ENCODE measurements at regions not wholly inside any gene's neighbourhood (a gene's known extent, or its start where the extent isn't known, plus 50 kb on each side); places are given as distances from the start of the nearest gene placed in this dataset.

DNA sequence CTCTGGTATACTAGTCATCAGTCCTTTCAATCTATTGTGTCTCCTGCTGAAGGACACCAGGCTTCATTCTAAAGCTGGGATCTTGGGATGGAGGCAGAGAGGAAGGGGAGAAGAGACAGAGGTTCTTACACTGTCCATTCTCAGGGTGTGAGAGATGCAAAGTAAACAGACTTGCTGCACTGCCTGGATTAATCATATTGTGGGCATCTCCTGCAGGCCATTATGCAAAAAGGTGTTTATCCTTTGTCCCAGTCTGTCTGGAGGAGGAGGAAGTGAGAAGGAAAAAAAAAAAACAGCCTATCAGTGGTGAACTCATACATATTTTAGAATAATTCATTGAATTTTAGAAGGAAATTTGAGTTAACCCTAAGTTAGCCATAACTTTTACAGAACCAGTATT is 92.9 kb upstream of the TNPO1 start:
- H3K9ac ChIP-seq (ENCODE audit: extremely low read depth, insufficient read length, low read length), result no peak overlapping the region
- no peak overlapping the region for H2BK120ac ChIP-seq (ENCODE audit: low read depth, low read length, poor library complexity, severe bottlenecking)
- H2BK15ac ChIP-seq (ENCODE audit: low read depth, low read length), result no peak overlapping the region
- Mint-ChIP-seq H3K27ac (no peak overlapping the region; a peak in 1 of 7 replicates), H3K9me3 (peaks cover 7% of the 10 kb centered on the region in 2 experiments), H3K4me3 (no peak overlapping the region), H3K27me3 (ENCODE audit: low read depth) (no peaks in the 10 kb centered on the region), H3K36me3 (ENCODE audit: insufficient read depth in 1 of 3, low read depth in 3 of 3) (peaks cover 0 to 7% (median 0%) of the 10 kb centered on the region in 3 experiments; a peak in 3 of 7 replicates), H3K4me1 (peaks cover 2 to 3% of the 10 kb centered on the region in 2 experiments; a peak in 2 of 4 replicates)
- H3K27ac ChIP-seq (ENCODE audit: insufficient read length, low read depth, low read length), result no peak overlapping the region
- H3K9me3 ChIP-seq (ENCODE audit: control insufficient read depth, low read depth, low read length), result no peaks in the 10 kb centered on the region
- no peak for DNase-seq
- no peaks in the 10 kb centered on the region for H3K79me2 ChIP-seq (ENCODE audit: insufficient read depth, low read length)
- H3K18ac ChIP-seq (ENCODE audit: insufficient read length, low read depth, low read length), result no peak overlapping the region
- no peak overlapping the region for H2AFZ ChIP-seq (ENCODE audit: low read length)
- TF ChIP-seq, protein P1, sequence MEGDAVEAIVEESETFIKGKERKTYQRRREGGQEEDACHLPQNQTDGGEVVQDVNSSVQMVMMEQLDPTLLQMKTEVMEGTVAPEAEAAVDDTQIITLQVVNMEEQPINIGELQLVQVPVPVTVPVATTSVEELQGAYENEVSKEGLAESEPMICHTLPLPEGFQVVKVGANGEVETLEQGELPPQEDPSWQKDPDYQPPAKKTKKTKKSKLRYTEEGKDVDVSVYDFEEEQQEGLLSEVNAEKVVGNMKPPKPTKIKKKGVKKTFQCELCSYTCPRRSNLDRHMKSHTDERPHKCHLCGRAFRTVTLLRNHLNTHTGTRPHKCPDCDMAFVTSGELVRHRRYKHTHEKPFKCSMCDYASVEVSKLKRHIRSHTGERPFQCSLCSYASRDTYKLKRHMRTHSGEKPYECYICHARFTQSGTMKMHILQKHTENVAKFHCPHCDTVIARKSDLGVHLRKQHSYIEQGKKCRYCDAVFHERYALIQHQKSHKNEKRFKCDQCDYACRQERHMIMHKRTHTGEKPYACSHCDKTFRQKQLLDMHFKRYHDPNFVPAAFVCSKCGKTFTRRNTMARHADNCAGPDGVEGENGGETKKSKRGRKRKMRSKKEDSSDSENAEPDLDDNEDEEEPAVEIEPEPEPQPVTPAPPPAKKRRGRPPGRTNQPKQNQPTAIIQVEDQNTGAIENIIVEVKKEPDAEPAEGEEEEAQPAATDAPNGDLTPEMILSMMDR (conservative IDR thresholded peaks at IDR 0.05), result no peak
- H3K4me1 ChIP-seq (ENCODE audit: insufficient read depth, low read length), result no peaks in the 10 kb centered on the region
- H2BK12ac ChIP-seq (ENCODE audit: insufficient read length, low read depth, low read length), result no peak overlapping the region
- H3K4me2 ChIP-seq (ENCODE audit: insufficient read depth, insufficient read length, low read length), result no peak overlapping the region
- no peak overlapping the region for H3K56ac ChIP-seq (ENCODE audit: insufficient read length, low read depth, low read length)
- H4K20me1 ChIP-seq (ENCODE audit: control insufficient read depth, insufficient read depth, insufficient read length), result no peaks in the 10 kb centered on the region
- H4K8ac ChIP-seq (replicated peaks; ENCODE audit: insufficient read length, low read depth, low read length), result no peak overlapping the region
- no peaks in the 10 kb centered on the region for H3K27me3 ChIP-seq (ENCODE audit: insufficient read depth, low read length)
- H3K14ac ChIP-seq (ENCODE audit: insufficient read depth, low read length), result no peak overlapping the region
- H3K23me2 ChIP-seq (ENCODE audit: insufficient read length, low read depth, low read length, poor library complexity, severe bottlenecking), result no peaks in the 10 kb centered on the region
- H3T11ph ChIP-seq (ENCODE audit: low read length), result no peak overlapping the region
- no peak overlapping the region for H4K5ac ChIP-seq (ENCODE audit: insufficient read length, low read depth, low read length)
- no peak overlapping the region for H3K23ac ChIP-seq (ENCODE audit: insufficient read length, low read depth, low read length)
- no peak overlapping the region for H2BK5ac ChIP-seq (ENCODE audit: insufficient read length, low read length)
- no peak overlapping the region for H4K91ac ChIP-seq (ENCODE audit: insufficient read length, low read depth, low read length)
- H3K4ac ChIP-seq (ENCODE audit: low read depth, low read length), result no peak overlapping the region
- no peaks in the 10 kb centered on the region for H3K79me1 ChIP-seq (ENCODE audit: insufficient read depth, low read depth, low read length, poor library complexity, severe bottlenecking)
- H2BK20ac ChIP-seq (ENCODE audit: low read depth, low read length, poor library complexity, severe bottlenecking), result no peak overlapping the region
- no peak overlapping the region for H2AK5ac ChIP-seq (ENCODE audit: insufficient read length, low read length)

Measured in H9 (cell line).